Common myeloid progenitor, CD34-positive (primary cell): ENCODE measurements at regions not wholly inside any gene's neighbourhood (a gene's known extent, or its start where the extent isn't known, plus 50 kb on each side); places are given as distances from the start of the nearest gene placed in this dataset.

ENCODE experiments used
- CTCF ChIA-PET: fragments of 350-600 bp; sonication (Branson Sonifier 250); formaldehyde crosslinking; loops from one replicate; lab custom pipeline; 2021; ENCODE audit warnings: antibody characterized with exemption; lab: Charles Lee
- POLR2A ChIA-PET: fragments of 350-600 bp; sonication (Branson Sonifier 250); formaldehyde crosslinking; loops from one replicate; lab custom pipeline; 2021; ENCODE audit warnings: antibody characterized with exemption; lab: Charles Lee
- DNase-seq, 3 donors: peaks; one replicate each; pipeline versions ENCODE4 v3.0.0 to v3.0.0-alpha.2; 2013
- H3K27ac ChIP-seq, 2 experiments: 1 replicate in 1 of 2; 2 replicates in 1 of 2; pipeline ENCODE4 v1.7.0; 2013; ENCODE audit warnings: inconsistent platforms in 2 of 2, low read length in 2 of 2, mild to moderate bottlenecking in 2 of 2, low read depth in 1 of 2, moderate library complexity in 1 of 2; ENCODE audit not compliant: severe bottlenecking in 2 of 2, insufficient read depth in 1 of 2, poor library complexity in 1 of 2
- H3K27me3 ChIP-seq, 5 experiments: replicated peaks in 2 of 5; 1 replicate in 3 of 5; 2 replicates in 2 of 5; pipeline versions ENCODE4 v1.6.1 to v1.7.0; 2013; ENCODE audit warnings: low read length in 4 of 5, mild to moderate bottlenecking in 2 of 5, moderate library complexity in 2 of 5, inconsistent platforms in 1 of 5; ENCODE audit not compliant: insufficient read depth in 5 of 5, control insufficient read depth in 4 of 5
- H3K36me3 ChIP-seq, 4 experiments: 1 replicate in 2 of 4; 2 replicates in 2 of 4; pipeline versions ENCODE4 v1.6.1 to v1.7.0; 2013; ENCODE audit warnings: low read length in 3 of 4, control low read depth in 1 of 4, mild to moderate bottlenecking in 1 of 4; ENCODE audit not compliant: control insufficient read depth in 4 of 4, insufficient read depth in 4 of 4
- H3K4me1 ChIP-seq, 4 experiments: 1 replicate in 3 of 4; 2 replicates in 1 of 4; pipeline versions ENCODE4 v1.6.1 to v1.7.1; 2013; ENCODE audit warnings: low read length in 3 of 4, mild to moderate bottlenecking in 3 of 4, control low read depth in 1 of 4, inconsistent platforms in 1 of 4, moderate library complexity in 1 of 4; ENCODE audit not compliant: control insufficient read depth in 4 of 4, insufficient read depth in 4 of 4; ENCODE audit errors: control extremely low read depth in 1 of 4
- H3K4me3 ChIP-seq, 7 experiments: 1 replicate in 4 of 7; 2 replicates in 3 of 7; pipeline versions ENCODE4 v1.5.1 to v1.7.0; 2013; ENCODE audit warnings: mild to moderate bottlenecking in 7 of 7, low read length in 6 of 7, moderate library complexity in 6 of 7, inconsistent platforms in 2 of 7, low read depth in 2 of 7, control low read depth in 1 of 7; ENCODE audit not compliant: insufficient read depth in 4 of 7, control insufficient read depth in 1 of 7; ENCODE audit errors: extremely low read depth in 1 of 7
- H3K9me3 ChIP-seq, 5 experiments: 1 replicate in 4 of 5; 2 replicates in 1 of 5; pipeline versions ENCODE4 v1.6.1 to v1.7.1; 2013; ENCODE audit warnings: low read length in 4 of 5, mild to moderate bottlenecking in 2 of 5, inconsistent platforms in 1 of 5, low read depth in 1 of 5, moderate library complexity in 1 of 5; ENCODE audit not compliant: control insufficient read depth in 4 of 5, insufficient read depth in 2 of 5; ENCODE audit errors: control extremely low read depth in 1 of 5
- WGBS: methylation state at CpG from one replicate; pipeline ENCODE4 v1.1.5; 2013; ENCODE audit not compliant: insufficient coverage; 5-methylcytosine and 5-hydroxymethylcytosine counted together

DNA sequence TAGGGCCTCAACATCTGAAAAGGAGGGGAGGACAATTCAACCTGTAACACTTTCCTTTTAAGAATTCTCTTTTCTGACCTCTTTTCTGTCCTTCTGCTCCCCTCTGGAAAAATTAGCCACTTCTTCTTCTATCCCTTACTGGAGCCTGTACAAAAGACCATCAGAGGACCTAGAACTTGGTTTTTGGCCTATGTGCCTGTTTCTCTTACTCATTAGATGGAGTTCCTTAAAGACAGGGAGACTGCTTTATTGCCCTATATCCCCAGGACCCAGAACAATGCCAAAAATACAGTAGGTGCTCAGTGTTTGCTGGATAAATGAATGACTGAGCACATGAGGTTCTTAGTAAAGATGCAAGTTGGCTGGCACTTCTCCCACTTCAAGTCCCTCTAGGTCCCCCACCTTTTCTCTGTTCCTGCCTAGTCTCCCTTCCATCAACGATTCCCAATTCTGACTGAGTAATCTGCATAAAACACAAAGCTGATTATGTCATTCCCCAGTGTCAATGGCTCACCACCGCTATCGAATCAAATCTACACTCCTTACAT, 114.2 kb downstream of the DDX1 start:
- no peaks in the 10 kb centered on the region for H3K4me1 ChIP-seq
- no peaks in the 10 kb centered on the region for H3K27me3 ChIP-seq
- no peak overlapping the region for H3K4me3 ChIP-seq
- no peak for DNase-seq
- POLR2A ChIA-PET, result no interaction called here
- H3K36me3 ChIP-seq, result no peaks in the 10 kb centered on the region
- H3K9me3 ChIP-seq, result no peaks in the 10 kb centered on the region
- WGBS, result no CpG with 5 or more reads among the region's 3 CpGs
- CTCF ChIA-PET, result no interaction called here
- H3K27ac ChIP-seq, result no peak overlapping the region

DNA sequence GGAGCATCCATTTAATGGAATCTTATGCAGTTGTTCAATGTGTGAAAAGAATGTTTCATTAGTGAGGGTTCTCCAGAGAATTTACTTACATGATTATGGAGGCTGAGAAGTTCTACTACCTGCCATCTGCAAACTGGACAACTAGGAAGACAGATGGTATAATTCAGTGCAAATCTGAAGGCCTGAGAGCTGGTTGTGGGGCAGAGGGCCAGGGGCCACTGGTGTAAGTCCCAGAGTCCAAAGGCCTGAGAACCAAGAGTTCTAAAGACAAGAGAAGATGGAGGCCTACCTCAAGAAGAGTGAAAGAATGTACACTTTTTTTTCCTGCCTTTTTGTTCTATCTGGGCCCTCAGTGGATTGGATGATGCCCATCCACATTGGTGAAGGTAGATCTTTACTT, 114.8 kb downstream of the DDX1 start:
- Histone ChIP-seq H3K36me3 (no peaks in the 10 kb centered on the region), H3K9me3 (no peaks in the 10 kb centered on the region), H3K27me3 (no peaks in the 10 kb centered on the region), H3K27ac (no peak overlapping the region), H3K4me1 (no peaks in the 10 kb centered on the region), H3K4me3 (no peak overlapping the region)
- ChIA-PET CTCF (no interaction called here), POLR2A (no interaction called here)
- no peak for DNase-seq

DNA sequence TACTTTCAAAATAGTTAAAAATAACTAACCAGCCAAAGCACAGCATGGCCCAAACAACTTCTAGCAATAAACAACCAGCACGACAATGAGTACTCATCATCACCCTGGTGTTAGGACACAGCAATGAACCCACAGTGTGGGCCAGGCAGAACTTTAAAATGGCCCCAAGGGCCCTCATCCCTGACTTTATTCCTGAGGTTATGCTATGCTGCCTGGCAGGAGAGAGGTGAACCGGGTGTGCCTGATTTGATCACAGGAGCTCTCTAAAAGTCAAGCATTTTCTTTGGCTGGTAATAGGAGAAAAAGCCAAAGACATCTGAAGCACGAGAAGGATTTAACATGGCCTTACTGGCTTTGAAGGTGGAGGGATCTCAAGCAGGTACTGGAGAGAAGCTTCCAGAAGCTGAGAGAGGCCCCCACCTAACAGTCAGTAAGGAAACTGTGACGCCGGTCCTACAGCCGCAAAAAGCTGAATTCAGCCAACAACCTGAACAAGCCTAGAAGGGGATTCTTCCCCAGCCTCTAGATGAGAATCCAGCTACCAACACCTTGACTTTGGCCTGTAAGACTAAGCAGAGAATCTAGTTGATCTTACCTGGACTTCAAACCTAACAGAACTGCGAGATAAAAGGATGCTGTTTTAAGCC, 115.4 kb downstream of the DDX1 start:
- no peaks in the 10 kb centered on the region for H3K36me3 ChIP-seq
- H3K27me3 ChIP-seq, result no peaks in the 10 kb centered on the region
- DNase-seq, result no peak
- H3K4me3 ChIP-seq, result no peak overlapping the region
- H3K27ac ChIP-seq, result no peak overlapping the region
- 98% methylated on average over 7 of the region's 7 CpGs for WGBS
- ChIA-PET CTCF (no interaction called here), POLR2A (no interaction called here)
- no peaks in the 10 kb centered on the region for H3K4me1 ChIP-seq
- no peaks in the 10 kb centered on the region for H3K9me3 ChIP-seq

DNA sequence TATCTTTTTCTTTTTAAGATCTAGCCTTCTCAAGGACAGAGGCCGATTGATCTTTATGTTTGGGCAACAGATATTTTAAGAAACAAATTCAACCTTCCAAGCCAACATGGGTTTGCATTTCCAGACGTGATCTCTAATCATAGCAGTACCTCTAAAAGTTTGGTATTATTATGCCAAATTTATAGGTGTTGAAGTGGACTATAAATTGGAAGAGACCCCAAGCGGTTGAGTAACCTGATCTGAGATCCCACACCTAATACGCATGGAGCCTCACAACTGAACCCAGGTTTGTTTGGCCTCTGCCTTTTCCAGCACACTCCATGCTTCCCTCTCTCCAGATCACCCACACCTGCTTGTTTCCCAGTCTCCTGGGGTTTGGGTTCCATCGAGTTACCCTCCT, 116.5 kb downstream of the DDX1 start:
- no peak for DNase-seq
- Histone ChIP-seq H3K9me3 (no peaks in the 10 kb centered on the region), H3K36me3 (no peaks in the 10 kb centered on the region), H3K4me3 (no peak overlapping the region), H3K27ac (no peak overlapping the region), H3K27me3 (no peaks in the 10 kb centered on the region), H3K4me1 (no peaks in the 10 kb centered on the region)
- WGBS, result 94% methylated on average over 2 of the region's 5 CpGs
- ChIA-PET POLR2A (no interaction called here), CTCF (no interaction called here)

DNA sequence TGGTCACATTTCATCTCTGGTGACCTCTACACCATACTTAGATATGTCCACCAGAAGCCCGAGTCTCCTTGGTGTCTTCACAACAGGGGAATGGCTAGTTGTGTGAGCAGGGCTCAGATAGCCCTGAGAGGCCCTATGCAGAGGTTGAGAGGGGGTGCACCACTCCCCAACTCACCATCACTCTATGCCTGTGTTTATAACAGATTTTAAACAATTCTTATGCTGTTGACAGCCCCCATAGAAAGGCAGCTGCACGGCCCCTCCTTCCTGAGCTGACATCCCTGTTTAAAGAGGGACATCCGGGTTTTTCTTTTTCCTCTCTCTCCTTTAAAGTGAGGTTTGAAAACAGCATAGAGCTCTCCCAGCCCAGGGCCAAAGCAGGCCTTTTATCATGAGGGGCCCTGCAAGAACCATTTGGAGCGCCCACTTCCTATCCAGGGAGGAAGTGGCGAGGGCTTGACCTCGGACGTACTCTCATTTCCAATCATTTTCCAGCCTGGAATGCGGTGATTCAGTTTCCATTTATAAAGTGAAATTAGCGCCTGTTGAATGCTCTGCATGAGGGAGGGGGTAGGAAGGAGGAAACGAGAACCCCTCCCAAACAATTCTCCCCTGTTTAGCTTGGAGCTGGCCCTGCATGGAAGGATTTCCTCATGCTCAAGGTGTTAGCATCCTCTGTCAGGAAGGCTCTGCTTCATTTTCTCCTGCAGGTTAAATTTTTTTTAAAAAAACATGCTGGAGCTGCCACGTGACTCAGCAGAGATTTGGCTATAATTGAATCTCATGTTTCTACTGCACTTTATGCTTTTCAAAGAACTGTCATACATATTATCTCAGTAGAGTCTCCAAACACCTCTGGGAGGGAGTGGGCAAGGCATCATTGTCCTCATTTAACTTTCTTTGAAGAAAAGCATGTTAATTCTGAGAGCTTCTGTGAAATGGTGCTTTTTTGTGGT, 117.5 kb downstream of the DDX1 start:
- Histone ChIP-seq H3K4me3 (no peak overlapping the region), H3K9me3 (no peaks in the 10 kb centered on the region), H3K27ac (no peak overlapping the region), H3K27me3 (no peaks in the 10 kb centered on the region), H3K36me3 (no peaks in the 10 kb centered on the region), H3K4me1 (no peaks in the 10 kb centered on the region)
- no peak for DNase-seq
- 63% methylated on average over 6 of the region's 11 CpGs for WGBS
- POLR2A ChIA-PET, result no interaction called here
- CTCF ChIA-PET, result no interaction called here

DNA sequence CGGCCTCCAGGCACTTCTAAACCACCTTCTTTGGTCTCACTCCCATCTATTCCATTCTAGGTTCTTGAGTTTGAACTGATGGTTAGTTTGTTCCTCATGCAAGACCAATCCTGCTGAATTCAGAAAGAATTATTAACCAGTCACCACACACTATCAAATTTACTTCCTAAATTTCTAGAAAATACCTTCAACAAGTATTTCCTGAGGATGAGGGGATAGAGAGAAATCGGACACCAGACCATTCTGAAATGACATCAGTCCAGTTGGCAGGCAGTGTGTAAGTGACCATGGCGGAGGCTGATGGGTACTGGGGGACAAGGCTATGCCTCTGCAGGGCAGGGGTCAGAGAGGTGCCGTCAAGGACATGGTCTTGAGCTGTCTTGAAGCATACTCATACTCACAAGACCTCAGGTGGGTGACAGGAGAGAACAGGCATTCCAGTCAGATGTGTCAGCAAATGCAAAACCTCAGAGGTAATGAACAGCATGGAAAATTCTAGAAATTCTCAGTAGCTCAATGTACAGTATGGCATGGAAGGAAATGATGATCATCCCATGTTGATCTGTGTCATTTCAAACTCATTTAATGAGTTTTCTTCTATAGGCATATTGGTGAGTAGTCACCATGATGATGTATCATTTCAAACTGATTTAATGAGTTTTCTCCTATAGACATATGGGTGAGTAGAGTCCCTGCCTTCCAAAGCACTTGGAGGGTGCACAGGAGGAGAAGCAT, 119.6 kb downstream of the DDX1 start:
- WGBS, result 88% methylated on average over 3 of the region's 4 CpGs
- Histone ChIP-seq H3K4me3 (no peak overlapping the region), H3K4me1 (no peaks in the 10 kb centered on the region), H3K27me3 (no peaks in the 10 kb centered on the region), H3K27ac (no peak overlapping the region), H3K36me3 (no peaks in the 10 kb centered on the region), H3K9me3 (no peaks in the 10 kb centered on the region)
- DNase-seq, result no peak
- POLR2A ChIA-PET, result no interaction called here
- CTCF ChIA-PET, result no interaction called here
